ENCODE measurements at regions not wholly inside any gene's neighbourhood (a gene's known extent, or its start where the extent isn't known, plus 50 kb on each side); places are given as distances from the start of the nearest gene placed in this dataset.

DNA sequence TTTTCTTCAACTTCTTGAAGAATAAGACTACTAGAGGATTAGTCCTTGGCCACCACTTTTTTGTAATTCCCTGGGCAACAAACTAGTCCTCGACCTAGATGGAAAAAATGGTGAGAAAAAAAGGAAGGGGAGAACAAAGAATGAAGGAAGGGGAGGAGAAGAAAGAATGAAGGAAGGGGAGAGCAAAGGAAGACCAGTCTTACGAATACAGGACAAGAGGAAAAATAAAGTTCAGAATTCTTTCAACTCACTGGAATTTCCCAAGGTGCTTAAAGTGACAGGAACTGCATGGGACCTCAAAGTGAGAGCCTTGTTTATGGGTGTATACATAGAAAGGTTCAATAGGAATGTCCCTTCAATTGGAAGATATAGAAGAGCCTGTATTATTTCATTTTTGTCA, 509.3 kb upstream of the JARID2 start:
- H3K9ac ChIP-seq (ENCODE audit: low read length): no peak overlapping the region
- no peaks in the 10 kb centered on the region for H3K27me3 ChIP-seq (replicated peaks; ENCODE audit: insufficient read depth, low read length)
- no peaks in the 10 kb centered on the region for H3K9me2 ChIP-seq (replicated peaks; ENCODE audit: insufficient read depth, low read length)
- H3K9me3 ChIP-seq (replicated peaks; ENCODE audit: insufficient read depth, low read length): no peaks in the 10 kb centered on the region
- H3K36me3 ChIP-seq (replicated peaks; ENCODE audit: insufficient read depth, low read length): no peaks in the 10 kb centered on the region
- no peaks in the 10 kb centered on the region for H3K79me2 ChIP-seq (ENCODE audit: low read length)
- TF ChIP-seq EZH2phosphoT487 (IDR thresholded peaks at IDR 0.05; ENCODE audit: low read length) (no peak), EZH2 (optimal IDR thresholded peaks at IDR 0.05; ENCODE audit: low read depth, low read length) (no peak)
- TF ChIP-seq, protein P1, sequence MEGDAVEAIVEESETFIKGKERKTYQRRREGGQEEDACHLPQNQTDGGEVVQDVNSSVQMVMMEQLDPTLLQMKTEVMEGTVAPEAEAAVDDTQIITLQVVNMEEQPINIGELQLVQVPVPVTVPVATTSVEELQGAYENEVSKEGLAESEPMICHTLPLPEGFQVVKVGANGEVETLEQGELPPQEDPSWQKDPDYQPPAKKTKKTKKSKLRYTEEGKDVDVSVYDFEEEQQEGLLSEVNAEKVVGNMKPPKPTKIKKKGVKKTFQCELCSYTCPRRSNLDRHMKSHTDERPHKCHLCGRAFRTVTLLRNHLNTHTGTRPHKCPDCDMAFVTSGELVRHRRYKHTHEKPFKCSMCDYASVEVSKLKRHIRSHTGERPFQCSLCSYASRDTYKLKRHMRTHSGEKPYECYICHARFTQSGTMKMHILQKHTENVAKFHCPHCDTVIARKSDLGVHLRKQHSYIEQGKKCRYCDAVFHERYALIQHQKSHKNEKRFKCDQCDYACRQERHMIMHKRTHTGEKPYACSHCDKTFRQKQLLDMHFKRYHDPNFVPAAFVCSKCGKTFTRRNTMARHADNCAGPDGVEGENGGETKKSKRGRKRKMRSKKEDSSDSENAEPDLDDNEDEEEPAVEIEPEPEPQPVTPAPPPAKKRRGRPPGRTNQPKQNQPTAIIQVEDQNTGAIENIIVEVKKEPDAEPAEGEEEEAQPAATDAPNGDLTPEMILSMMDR (IDR thresholded peaks at IDR 0.05; ENCODE audit: low read length): no peak
- no peak overlapping the region for H3K4me3 ChIP-seq (ENCODE audit: low read length)
- no peak overlapping the region for H3K27ac ChIP-seq (ENCODE audit: low read length)
- H3F3A ChIP-seq (ENCODE audit: insufficient read depth, low read length): no peaks in the 10 kb centered on the region
- no peak overlapping the region for H2AFZ ChIP-seq (ENCODE audit: low read length)
- H3K4me2 ChIP-seq (ENCODE audit: low read depth, low read length): no peak overlapping the region
- no peak for DNase-seq
- H3K4me1 ChIP-seq (ENCODE audit: low read length): no peaks in the 10 kb centered on the region
- H4K20me1 ChIP-seq (ENCODE audit: insufficient read depth, low read length): no peaks in the 10 kb centered on the region

DNA sequence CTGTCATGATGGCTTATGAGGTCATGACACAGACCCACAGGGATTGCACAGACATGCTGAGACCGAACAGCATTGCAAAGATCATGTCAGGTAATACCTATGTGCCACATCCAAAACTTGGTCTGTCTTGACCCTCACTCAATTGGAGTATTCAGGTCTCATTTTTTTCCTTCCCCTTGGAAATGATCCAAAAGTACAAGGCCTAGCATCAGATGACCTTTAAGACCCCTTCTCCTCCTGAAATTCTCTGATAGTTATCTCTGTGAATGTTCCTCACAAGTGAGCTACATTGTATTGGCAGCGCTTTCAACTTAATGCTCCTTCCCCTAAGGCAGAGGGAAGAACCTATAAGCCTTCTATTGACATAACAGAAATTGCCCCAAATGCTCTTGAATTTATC, 507.4 kb upstream of the JARID2 start:
- Histone ChIP-seq H3K36me3 (replicated peaks; ENCODE audit: insufficient read depth, low read length) (no peaks in the 10 kb centered on the region), H4K20me1 (ENCODE audit: insufficient read depth, low read length) (no peaks in the 10 kb centered on the region), H3K4me1 (ENCODE audit: low read length) (no peaks in the 10 kb centered on the region), H3K9me3 (replicated peaks; ENCODE audit: insufficient read depth, low read length) (no peaks in the 10 kb centered on the region), H3K79me2 (ENCODE audit: low read length) (no peaks in the 10 kb centered on the region), H3K4me2 (ENCODE audit: low read depth, low read length) (no peak overlapping the region), H3K4me3 (ENCODE audit: low read length) (no peak overlapping the region), H2AFZ (ENCODE audit: low read length) (no peak overlapping the region), H3K9ac (ENCODE audit: low read length) (no peak overlapping the region), H3K27ac (ENCODE audit: low read length) (no peak overlapping the region), H3K27me3 (replicated peaks; ENCODE audit: insufficient read depth, low read length) (no peaks in the 10 kb centered on the region), H3K9me2 (replicated peaks; ENCODE audit: insufficient read depth, low read length) (no peaks in the 10 kb centered on the region), H3F3A (ENCODE audit: insufficient read depth, low read length) (no peaks in the 10 kb centered on the region)
- no peak for DNase-seq
- no peak for TF ChIP-seq EZH2phosphoT487 (IDR thresholded peaks at IDR 0.05; ENCODE audit: low read length)
- TF ChIP-seq EZH2 (optimal IDR thresholded peaks at IDR 0.05; ENCODE audit: low read depth, low read length): no peak
- TF ChIP-seq, protein P1 (IDR thresholded peaks at IDR 0.05; ENCODE audit: low read length): no peak

DNA sequence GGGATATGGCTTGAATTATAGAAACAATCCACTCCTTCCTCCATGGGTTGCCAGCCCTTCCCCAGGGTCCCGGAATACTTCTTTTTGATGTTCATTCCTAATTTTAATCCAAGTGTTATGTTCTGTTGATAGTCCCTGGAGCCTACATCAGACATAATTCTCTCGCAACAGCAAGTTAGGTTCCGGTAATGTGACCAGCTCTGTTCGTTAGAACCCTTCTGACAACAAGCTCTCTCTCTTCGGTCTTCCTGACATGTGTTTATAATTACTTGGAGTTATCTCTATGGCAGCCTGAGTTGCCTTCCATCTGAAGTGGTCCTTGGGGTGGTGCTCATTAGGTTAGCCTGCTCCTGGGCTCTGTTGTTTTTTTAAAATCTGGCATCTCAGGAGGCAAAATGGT, 506.9 kb upstream of the JARID2 start:
- no peaks in the 10 kb centered on the region for H4K20me1 ChIP-seq (ENCODE audit: insufficient read depth, low read length)
- H3K4me2 ChIP-seq (ENCODE audit: low read depth, low read length): no peak overlapping the region
- no peaks in the 10 kb centered on the region for H3K9me3 ChIP-seq (replicated peaks; ENCODE audit: insufficient read depth, low read length)
- no peak overlapping the region for H2AFZ ChIP-seq (ENCODE audit: low read length)
- no peaks in the 10 kb centered on the region for H3K9me2 ChIP-seq (replicated peaks; ENCODE audit: insufficient read depth, low read length)
- H3K4me3 ChIP-seq (ENCODE audit: low read length): no peak overlapping the region
- no peaks in the 10 kb centered on the region for H3K27me3 ChIP-seq (replicated peaks; ENCODE audit: insufficient read depth, low read length)
- H3F3A ChIP-seq (ENCODE audit: insufficient read depth, low read length): no peaks in the 10 kb centered on the region
- H3K4me1 ChIP-seq (ENCODE audit: low read length): no peaks in the 10 kb centered on the region
- TF ChIP-seq, protein P1 (IDR thresholded peaks at IDR 0.05; ENCODE audit: low read length): no peak
- no peak for TF ChIP-seq EZH2phosphoT487 (IDR thresholded peaks at IDR 0.05; ENCODE audit: low read length)
- no peak for TF ChIP-seq EZH2 (optimal IDR thresholded peaks at IDR 0.05; ENCODE audit: low read depth, low read length)
- no peaks in the 10 kb centered on the region for H3K79me2 ChIP-seq (ENCODE audit: low read length)
- H3K9ac ChIP-seq (ENCODE audit: low read length): no peak overlapping the region
- H3K36me3 ChIP-seq (replicated peaks; ENCODE audit: insufficient read depth, low read length): no peaks in the 10 kb centered on the region
- DNase-seq: no peak
- no peak overlapping the region for H3K27ac ChIP-seq (ENCODE audit: low read length)

Measured in MM.1S (cell line).